ENCODE measurements at regions not wholly inside any gene's neighbourhood (a gene's known extent, or its start where the extent isn't known, plus 50 kb on each side); places are given as distances from the start of the nearest gene placed in this dataset.
"Not testable (repeated sequence)": the region's sequence is repeated elsewhere in the genome, so short reads cannot be mapped to it uniquely, and the experiment has no call there.

DNA sequence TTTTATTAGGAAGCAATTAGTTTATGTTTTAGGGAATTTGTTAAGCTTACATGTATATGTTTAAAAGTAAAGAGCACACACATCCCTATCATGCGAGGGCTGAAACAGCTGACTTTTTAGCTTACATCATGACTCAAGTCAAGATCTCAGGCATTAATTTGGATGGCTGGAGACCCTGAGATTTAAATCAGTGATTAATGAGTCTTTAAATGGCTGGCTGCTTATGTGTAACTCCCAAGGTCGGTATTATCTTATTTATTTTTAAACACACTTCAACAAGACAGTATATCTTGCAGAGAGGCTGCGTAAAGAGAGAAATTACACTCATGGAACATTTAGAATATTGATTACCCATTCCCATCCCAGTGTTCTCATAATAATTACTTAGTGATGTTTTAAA, 169.4 kb downstream of the KBTBD8 start:
- no peak for DNase-seq

DNA sequence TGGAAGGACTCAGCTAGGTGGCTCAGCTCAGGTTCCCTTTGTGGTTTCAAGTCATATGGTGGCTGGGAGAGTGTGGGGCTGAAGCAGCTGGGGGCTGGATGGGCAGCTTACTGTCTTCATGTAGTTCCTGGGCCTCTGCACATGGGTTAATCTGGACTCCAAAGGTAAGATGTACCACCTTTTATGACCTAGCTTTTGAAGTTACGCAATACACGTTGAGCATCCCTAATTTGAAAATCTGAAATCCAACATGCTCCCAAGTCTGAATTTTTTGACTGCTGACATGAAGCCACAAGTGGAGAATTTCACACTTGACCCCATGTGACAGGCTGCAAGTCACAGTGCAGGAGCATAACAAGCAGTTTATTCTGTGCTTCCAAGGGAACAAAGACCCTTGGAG, 173.7 kb downstream of the KBTBD8 start:
- DNase-seq, result no peak

DNA sequence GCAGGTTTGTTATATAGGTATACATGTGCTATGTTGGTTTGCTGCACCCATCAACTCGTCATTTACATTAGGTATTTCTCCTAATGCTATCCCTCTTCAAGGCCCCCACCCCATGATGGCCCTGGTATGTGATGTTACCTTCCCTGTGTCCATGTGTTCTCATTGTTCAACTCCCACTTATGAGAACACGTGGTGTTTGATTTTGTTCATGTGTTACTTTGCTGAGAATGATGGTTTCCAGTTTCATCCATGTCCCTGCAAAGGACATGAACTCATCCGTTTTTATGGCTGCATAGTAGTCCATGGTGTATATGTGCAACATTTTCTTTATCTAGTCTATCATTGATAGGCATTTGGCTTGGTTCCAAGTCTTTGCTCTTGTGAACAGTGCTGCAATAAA, 175.0 kb downstream of the KBTBD8 start:
- not testable (repeated sequence) for DNase-seq

DNA sequence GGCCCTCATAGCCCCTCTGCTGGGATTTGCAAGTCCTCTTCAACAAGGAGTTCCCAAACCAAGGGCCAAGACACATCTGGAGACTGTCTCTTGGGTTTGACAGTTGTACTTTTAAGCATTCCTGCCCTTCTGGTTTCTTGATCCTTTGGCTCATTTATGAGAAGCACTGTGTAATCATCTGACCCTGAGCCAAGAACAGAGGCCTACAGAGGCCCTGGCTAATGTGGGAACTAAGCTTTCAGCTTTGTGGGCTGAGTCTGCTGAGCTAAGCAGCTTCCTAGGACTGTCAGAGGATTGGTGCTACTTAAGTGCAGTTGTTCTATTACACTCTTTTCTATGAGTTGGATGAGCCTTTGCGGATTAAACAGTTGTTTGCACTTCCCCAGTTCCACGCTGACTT, 178.3 kb downstream of the KBTBD8 start:
- DNase-seq, result no peak

DNA sequence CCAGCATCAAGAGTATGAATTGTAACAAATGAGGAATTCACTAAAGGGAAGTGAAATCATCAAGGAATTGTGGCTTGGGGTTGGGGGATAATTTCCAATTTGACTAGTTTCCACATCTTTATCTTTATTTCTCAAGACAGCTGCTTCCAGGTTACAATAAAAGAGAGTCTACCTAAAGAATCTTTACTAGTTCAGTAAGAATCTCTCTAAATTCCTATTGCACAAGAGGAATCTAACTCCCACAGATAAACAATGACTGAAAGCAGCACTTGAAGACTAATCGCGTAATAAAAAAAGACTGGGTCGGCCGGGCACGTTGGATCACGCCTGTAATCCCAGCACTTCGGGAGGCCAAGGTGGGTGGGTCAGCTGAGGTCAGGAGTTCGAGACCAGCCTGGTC, 194.4 kb downstream of the KBTBD8 start:
- DNase-seq, result no peak

DNA sequence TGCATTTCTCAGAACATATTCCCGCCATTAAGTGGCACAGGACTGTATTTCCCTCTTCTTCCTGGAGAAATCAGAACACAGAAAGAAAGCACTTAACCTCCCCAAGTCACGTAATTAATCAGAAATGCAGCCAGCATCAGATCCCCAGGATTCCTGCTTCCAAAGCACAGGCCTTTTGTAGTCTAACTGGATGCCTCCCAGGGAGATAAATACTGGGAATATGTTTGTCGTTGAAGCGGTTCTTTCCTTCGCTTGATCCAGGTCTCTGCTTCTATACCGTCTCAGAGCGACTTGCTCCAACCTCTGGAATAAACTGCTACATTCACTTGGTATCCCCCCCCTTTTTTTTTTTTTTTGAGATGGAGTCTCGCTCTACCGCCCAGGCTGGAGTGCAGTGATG, 198.6 kb downstream of the KBTBD8 start:
- no peak for DNase-seq

DNA sequence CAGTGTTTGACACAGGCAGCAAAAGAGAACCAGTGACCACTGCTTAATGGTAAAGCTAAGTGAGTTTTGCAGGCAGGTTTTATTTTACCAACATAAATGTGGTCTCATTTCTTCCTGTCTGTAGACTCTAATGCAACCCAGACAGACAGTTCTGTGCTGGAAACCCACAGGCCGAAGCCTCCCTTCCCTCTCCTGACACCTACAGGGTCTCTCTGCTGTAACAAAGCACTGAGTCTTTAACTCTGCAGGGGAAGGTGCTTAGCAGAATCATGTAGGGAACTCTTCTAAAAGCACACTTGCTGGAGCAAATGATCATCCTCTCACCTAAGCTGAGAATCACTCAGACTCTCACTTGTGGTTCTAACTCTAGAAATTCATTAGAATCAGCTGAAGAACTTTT, 200.3 kb downstream of the KBTBD8 start:
- no peak for DNase-seq

DNA sequence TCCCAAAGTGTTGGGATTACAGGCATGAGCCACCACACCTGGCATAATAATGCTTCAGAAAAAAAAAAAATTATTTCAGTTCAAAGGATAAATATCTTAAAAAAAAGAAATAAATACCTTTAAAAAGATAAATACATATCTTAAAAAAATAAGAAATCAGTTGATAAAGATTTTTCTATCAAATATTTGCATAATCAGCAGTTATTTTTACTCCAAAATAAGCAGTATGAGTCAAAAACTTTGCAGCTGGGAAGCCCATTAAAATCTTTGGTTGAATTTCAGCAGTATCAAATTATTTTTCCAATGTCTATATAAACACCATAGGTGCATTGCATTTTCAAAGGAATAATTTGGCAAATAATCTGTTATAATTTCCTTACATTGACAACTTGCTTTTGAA, 202.5 kb downstream of the KBTBD8 start:
- DNase-seq, result no peak

DNA sequence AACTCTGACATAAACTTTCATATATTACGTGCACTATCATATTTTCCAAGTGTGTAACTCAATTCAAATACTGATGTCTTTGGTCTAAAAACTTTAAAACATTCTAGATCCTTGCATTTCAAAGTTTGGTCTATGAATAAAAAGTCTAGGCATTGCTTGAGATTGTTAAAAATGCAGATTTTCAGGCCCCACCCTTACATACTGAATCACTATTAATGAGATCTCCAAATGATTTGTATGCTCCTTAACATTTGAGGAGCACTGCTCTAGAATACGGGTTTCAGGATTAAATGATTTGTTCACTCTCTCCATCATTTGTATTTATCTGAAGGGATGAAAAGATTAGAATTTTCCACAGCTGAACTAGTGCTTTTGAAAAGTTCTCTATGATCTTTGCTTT, 202.9 kb downstream of the KBTBD8 start:
- no peak for DNase-seq

DNA sequence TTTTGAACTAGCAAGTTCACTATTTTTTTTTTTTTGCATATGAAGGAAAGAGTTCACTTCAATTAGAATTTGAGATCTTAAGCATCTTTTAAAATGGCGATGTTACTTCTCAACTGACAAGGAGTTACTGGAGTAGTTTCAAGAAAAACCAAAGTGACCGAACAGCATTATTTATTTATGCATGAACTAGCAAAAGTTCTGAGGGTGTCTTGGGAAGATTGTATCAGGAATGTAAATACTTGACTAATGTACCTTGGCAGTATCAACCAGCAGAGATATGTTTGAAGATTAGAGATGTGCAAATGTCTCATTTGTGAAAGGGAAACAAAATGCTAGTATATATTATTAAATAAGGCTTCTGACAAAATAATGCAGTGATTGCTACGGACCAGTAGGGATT, 203.9 kb downstream of the KBTBD8 start:
- DNase-seq, result no peak

DNA sequence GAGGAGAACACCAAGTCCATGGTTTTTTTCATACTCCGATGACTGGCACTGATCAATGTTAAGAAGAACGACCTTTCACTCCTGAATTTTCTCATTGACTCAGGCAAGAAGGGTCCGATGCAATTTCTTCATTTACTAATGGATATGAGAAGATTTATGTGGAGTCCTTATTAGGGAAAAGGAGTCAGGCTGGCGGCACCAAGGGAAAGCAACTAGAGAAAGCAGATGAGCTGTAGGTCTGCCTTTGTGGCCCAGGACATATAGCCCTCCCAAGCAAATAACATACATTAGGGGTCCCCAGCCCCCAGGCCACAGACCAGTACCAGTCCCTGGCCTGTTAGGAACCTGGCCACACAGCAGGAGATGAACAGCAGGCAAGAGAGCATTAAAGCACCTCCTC, 206.8 kb downstream of the KBTBD8 start:
- no peak for DNase-seq

DNA sequence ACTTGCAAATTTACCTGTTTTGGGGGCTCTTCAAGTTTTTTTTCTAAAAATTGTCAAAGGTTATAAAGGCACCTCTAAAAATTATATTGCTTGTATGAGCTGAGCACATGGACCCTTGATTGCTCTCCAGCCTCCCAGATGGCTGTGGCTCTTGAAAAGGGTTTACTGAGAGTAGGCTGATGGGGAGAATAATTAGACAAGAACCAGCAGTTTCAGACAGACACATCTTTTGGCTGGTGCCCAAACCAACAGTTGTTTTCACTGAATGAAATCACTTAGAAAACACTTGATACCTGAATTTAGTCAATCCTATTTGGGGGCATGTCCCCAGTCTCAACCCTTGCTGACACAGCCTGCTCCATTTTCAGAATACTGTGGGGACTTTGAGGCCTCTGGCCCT, 217.6 kb downstream of the KBTBD8 start:
- no peak for DNase-seq

DNA sequence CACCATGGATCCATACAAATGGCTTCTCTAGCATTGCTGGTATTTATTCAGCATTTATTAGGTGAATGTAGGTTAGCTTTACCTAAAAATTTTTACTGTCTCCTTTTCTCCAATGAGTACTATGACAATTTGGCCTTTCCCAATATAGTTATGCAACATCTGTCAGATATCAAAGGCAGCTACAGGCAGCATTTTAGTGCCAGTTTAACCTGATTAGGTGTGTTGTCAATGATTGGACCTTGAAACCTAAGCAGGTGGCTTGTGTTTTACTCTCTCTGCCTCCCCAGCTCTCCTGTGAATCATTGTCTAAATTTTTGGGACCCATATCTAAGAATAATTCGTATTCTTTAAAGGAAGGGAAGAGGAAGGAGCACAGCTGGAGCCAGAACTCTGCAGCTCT, 228.9 kb downstream of the KBTBD8 start:
- no peak for DNase-seq

DNA sequence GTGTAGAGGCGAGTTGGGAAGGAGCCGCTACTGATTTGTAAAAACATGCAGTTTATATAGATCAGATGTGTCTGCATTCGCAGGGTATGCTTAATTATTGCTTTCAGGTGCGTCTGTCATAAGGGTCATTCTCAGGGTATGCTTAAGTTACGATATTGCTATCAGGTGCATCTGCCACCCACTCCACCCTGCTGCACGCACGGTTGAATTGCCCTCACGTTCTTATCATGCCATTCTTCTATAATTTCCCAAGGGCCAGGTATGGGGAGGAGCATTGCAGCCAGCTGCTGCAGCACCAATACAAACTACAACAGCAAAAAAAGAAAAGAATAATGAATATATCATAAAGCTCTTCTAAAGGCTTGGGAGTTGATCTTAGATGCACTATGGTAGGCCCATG, 230.0 kb downstream of the KBTBD8 start:
- no peak for DNase-seq

DNA sequence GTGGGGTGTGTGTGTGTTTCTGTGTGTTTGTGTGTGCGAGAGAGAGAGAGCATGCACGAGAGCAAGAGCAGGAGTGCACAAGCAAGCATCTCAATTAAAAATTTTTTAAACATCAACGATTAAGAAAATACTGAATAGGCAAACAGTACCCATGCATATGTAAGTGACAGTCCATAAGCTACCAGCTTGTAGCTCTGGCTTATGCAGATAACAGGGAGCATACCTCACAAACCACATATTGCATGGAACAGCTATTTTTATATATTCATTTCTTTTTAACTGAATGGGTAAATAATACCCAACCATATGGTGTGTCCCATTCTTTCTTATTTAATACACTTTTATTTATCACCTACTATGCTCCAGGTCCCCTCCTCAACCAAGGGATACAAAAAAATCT, 234.5 kb downstream of the KBTBD8 start:
- no peak for DNase-seq

DNA sequence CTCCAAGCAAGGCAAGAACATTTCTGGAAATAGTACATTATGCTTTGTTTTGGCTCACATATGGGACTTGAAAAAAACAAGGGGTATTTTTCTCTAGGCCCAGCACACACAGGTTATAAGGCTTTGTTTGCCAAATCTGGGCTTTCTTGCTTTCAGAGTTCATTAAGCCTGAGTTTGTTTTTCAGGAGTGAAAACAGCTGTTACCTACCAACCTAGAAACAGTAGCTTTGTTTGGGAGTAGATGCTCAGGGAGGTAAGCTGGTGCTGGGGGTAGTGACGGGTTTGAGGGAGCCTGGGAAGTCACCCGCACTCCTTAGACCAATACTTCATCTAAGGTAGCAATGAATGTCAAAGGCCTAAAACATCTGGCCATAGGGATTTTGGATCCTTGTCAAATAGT, 241.2 kb downstream of the KBTBD8 start:
- DNase-seq, result no peak

DNA sequence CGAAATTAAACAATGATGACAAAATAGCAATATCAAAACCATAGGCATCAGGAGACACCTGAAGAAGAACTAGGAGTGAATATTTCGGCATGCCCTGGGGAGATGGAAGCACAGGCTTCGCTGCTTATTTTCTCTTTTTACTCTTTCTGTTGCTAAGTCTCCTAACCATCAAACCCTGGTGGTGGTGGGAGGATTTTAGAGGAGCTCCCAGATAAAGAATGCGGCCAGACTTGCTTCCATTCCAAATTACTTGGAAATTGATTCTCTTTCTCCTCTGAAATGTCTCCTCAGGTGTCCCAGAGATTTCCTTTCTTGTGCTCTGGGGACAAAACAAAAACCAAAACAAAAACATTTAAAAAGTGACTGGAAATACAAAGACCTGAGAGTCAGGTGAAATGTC, 243.0 kb downstream of the KBTBD8 start:
- DNase-seq, result no peak

DNA sequence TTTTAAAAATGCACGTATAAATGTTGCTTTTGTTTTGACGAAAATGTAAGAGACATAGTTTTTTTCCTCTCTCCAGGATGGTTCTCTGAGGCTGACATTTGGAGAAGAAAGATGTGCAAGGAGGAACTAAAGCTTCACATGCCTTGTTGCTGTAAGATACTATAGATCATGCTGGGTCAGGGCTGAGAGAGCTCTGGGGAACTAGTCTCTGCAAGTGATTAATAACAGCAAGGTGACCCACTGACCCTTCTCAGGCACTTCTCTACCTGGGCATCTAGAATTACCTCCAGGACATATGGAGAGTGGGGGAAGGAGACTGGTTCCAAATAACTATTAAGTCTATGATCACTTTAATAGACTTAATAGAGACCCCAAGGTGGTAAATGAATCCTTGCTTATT, 246.0 kb downstream of the KBTBD8 start:
- no peak for DNase-seq

DNA sequence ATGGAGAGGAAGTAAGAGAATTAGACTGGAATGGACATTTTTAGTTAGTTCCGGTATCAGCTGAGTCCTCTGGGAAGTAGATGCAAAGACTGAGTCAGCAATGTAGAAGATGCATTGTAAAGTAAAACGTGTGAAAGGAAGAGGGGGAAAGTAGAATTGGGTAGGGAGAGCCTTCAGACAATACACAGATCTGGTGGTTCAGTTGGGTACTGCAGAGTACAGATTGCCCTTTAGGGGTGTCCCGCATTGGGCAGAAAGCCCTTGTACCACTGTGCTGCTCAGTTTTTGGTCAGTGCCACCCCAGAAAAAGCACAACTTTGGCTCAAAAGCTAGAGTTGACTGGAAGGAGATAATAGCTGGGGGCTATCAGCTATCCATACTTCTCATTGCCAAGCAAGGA, 247.4 kb downstream of the KBTBD8 start:
- no peak for DNase-seq

DNA sequence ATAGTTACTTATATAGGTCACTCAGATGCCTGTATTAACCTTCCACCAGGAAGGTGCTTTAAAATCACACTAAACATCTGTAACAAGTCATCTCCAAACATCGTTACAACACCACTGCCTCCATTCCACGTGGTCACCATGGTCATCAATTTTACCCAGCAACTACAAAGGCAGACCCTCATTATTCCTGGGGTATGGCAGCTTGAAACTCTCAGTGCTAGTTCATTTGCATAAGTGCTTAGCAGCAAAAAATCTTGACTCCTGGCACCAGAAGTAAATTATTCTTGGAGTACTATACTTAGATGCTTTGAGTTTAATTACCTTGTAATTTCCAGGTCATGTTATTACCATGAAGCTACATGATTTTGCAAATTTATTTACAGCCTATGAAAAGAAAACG, 250.6 kb downstream of the KBTBD8 start:
- DNase-seq, result no peak

DNA sequence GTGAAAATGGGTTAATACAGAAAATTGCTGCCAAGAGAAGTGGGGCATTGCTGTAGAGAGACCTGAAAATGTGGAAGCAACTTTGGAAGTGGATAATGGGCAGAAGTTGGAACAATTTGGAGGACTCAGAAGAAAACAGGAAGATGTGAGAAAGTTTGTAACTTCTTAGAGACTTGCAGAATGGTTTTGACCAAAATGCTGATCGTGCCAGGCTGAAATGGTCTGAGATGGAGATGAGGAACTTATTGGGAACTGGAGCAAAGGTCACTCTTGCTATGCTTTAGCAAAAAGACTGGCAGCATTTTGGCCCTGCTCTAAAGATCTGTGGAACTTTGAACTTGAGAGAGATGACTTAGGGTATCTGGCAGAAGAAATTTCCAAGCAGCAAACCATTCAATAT, 254.8 kb downstream of the KBTBD8 start:
- not testable (repeated sequence) for DNase-seq

DNA sequence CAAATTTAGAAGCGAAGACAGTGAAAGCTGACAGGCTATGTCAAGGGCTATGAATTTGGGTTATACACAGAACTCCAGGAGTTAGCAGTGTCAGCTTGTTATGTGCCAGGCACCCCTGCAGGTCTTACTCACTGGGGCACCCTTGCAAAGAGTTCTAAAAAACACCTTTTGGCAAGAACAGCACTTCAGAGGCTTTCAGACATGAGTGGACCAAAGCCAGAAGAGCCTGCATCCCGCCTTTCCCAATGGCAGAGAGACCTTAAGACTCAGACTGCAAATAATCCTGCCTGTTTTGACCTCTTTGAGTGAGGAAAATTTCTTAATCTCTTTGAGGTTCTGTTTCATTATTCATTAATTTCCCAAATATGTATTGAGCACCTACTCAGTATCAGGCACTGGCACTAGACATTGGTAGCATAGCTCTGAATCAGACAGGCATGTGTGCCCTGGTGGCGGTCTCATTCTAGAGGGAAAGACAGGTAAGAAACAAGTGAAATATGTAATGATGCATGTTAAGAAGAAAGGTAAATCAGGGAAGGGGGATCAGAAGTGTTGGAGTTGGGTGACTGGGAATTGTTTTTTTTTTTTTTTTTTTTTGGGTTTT, 280.0 kb downstream of the KBTBD8 start:
- DNase-seq, result no peak

DNA sequence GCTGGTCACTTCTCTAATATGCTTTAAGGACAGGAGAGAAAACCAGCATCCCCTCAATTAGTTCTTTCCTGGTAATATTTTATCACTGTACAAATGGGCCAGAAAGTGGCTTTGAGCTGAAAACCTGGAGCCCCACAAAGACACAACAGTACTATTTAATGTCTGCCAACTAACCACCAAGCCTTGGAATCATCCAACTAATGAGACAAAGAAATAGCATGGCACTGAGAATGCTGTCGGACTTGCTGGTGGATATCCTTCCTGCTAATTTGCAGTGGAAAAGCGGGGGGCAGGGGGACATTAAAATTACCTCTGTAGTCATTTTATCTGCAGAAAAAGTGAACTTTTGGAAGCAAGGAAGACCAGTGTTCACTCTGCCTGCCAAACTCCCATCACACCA, 288.5 kb downstream of the KBTBD8 start:
- no peak for DNase-seq

DNA sequence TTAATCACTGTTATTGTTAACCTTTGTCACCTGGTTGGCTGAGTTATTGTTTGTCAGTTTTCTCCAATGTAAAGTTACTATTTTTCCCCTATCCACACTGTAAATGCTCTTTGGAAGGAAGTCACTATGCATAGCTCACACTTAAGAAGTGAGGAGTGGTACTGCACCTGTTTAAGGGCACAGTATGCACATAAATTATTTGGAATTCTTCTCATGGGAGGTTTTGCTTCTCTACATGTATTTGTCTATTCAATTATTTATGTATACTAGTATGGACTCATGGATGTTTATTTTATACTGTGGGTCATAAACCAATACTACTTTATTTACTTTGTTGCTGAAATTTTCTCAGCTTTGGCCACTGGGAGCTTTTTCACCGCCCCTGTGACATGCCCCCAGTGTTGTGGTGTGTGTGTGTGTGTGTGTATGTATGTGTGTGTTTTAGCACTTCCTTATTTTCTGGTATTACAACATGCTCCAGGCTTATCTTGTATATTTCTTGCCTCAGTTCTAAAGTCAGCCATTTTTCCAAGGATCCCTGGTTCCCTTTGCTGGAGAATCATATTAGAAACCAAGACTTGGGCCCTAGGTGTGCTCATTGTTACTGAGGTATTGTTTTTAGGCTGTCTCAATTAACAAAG, 290.5 kb downstream of the KBTBD8 start:
- DNase-seq, result no peak

DNA sequence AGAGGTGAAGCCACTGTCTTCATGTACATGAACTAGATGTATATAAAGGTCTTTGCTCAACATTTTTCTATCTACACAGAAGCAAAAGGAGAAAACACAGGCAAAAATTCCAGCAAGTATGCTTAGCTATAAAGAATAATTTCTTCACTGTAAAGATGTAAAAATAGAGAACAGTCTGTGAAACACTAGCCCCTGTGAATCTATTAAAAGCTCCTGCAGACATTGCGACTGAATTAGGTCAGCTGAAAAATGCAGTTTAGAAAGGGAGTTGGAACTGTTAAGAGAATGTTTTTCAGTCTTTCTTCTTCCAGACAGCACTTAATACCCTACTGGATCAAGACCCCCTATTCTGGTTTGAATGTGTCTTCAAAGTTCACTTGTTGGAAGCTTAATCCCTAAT, 291.5 kb downstream of the KBTBD8 start:
- no peak for DNase-seq

All from retina (tissue), 1 donor.